ENCODE measurements at regions not wholly inside any gene's neighbourhood (a gene's known extent, or its start where the extent isn't known, plus 50 kb on each side); places are given as distances from the start of the nearest gene placed in this dataset.

DNA sequence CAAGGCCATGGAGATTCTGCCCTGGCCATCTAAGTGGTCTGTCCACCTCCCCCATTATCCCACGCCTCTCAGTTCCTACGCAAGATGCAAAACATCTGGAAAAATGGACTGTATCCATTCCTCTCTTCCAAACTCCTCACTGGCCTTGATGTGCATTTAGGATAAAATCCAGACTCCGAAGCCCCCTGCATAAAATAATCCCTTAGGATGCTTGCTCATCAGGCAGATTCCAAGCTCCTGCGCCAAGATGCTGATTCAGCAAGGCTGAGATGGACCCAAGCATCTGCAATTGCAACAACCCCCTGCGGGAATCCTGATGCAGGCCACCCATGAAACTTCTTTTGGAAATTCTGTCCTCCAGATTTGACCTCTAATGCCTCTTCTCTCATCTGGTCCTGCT, 81.6 kb downstream of the SPRING1 start:
- intact Hi-C loops (cut with DNase I) = no loop called here
- DNase-seq = no peak

DNA sequence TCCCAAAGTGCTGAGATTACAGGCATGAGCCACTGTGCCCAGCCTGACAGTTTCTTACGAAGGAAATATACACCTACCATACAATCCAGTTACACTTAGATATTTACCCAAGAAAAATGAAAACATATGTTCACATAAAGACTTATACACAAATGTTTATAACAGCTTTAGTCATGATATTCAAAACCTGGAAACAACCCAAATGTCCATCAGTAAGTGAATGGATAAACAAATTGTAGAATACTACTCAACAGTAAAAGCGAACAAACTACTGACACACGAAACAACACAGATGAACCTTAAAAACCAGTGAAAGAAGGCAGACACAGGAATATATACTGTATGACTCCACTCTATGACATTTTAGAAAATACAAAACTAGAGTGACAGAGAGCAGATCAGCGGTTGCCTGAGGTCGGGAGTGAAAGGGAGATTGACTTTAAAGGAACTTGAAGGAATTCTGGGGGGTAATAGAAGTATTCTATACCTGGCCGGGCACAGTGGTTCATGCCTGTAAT, 83.6 kb downstream of the SPRING1 start:
- intact Hi-C loops (cut with DNase I) = no loop called here
- no peak for DNase-seq

DNA sequence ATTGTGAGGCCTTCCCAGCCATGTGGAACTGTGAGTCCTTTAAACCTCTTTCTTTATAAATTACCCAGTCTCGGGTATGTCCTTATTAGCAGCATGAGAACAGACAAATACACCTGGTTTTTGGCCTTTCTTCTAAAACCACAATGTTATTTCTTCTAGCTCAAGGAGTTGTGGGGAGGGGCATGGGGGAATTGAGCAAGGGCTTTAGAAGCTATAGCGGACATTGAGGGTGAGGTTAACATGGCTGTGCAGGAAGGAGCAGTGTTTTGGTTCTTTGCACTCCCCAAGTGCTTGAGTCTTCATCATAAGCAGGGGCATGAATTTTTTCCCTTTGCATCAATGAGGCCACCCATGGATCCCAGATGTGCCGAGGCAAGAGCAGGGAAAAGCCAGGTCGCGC, 86.8 kb downstream of the SPRING1 start:
- DNase-seq = no peak
- intact Hi-C loops (cut with DNase I) = no loop called here

DNA sequence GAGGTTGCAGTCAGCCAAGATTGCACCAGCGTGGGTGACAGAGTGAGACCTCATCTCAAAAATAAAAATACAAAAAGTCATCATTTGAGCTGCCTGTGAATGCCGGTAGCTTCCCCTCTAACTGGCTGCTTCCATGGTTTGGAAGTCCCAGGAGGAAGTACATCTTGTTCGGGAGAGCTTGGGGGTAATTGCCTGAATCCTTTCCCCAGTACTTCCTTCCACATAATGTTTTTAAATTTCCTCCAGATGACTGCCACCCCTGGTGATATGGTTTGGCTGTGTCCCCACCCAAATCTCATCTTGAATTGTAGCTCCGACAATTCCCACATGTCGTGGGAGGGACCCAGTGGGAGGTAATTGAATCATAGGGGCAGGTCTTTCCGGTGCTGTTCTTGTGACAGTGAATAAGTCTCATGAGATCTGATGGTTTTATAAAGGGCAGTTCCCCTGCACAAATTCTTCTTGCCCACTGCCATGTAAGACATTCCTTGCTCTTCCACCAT, 87.2 kb downstream of the SPRING1 start:
- intact Hi-C loops (cut with DNase I) = no loop called here
- no peak for DNase-seq

DNA sequence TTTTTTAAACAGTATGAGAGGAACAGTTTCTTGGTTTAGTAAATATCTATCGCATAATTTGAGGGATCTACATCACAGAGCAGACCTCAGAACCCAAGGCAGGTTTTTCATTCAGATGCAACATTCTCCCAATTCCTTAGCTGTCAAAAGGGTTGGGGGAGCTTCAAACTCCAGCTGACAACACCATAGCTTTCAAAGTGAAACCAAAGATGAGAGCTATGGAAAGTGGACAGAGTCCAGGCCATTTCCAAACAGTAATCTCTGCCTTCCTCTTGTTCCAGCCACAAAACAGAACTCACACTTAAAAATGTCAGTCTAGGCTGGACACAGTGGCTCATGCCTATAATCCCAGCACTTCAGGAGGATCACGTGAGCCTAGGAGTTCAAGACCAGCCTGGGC, 87.8 kb downstream of the SPRING1 start:
- intact Hi-C loops (cut with DNase I) = no loop called here
- DNase-seq = no peak

DNA sequence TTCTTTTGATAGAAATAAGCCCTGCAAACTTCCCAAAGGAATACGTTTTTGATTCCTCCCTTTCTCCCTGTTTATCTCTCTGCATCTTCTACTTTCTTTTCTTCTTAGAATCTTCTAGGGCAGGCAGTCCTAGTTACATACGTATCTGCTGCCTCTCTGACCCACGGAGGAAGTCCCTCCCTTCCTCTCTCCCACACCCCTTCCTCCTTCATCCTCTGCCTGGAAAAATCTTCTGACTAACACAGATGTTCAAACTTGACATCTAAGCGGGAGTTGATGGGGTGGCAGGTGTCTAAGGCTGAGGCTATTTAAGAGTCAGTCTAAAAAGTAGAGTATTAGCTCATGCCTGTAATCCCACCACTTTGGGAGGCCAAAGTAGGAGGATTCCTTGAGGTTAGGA, 88.6 kb downstream of the MAP1LC3B2 start:
- intact Hi-C loops (cut with DNase I) = no loop called here
- DNase-seq = no peak

DNA sequence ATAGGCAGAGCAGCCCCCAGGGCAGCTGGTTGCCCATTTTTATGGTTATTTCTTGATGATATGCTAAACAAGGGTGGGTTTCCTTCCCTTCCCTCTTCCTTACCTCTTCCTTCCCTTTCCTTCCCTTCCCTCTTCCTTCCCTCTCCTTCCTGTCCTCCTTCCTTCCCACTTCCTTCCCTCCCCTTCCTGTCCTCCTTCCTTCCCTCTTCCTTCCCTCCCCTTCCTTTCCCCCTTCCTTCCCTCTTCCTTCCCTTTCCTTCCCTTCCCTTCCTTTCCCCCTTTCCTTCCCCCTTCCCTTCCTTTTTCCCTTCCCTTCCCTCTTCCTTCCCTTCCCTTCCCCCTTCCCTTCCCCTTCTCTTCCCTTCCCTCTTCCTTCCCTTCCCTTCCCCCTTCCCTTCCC, 87.7 kb downstream of the MAP1LC3B2 start:
- DNase-seq = no peak
- intact Hi-C loops (cut with DNase I) = no loop called here

DNA sequence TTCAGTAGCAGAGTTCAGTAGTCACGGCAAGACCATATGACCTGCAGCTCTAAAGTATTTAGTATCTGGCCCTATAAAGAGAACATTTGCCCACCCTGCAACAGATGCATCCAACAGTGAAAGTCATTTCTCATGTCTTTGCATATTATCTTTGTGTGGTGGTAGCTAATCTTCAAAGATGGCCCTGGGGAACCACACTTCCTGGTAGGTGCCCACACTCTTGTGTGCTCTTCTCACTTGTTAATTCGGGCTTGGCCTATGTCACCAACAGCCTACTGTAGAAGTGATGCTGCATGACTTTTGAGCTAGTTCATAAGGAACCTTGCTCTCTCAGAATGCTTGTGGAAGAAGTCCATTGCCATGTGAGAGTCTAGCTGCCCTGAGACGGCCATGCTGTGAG, 85.6 kb downstream of the MAP1LC3B2 start:
- intact Hi-C loops (cut with DNase I) = no loop called here

DNA sequence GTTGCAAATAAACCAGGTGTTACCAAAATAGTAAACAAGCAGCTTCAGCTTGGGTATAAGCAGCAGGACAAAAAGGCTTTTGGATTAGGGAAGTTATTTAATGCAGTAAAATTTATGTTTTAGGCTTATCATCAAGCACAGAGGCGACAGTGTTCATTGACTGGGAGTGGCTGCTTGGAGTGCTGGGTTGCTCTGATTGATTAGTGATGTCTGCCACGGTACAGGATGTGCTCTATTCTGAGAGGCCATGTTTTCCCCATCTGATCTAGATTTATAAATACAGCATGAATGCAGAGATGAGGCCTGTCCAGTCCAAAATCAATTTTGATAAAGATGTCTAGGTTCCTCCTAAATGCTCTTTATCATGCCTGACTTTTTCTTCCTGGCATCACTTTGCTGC, 83.5 kb downstream of the MAP1LC3B2 start:
- intact Hi-C loops (cut with DNase I) = no loop called here
- DNase-seq = no peak

More for the DNA sequence above, 85.6 kb downstream of the MAP1LC3B2 start:
- no peak for DNase-seq

DNA sequence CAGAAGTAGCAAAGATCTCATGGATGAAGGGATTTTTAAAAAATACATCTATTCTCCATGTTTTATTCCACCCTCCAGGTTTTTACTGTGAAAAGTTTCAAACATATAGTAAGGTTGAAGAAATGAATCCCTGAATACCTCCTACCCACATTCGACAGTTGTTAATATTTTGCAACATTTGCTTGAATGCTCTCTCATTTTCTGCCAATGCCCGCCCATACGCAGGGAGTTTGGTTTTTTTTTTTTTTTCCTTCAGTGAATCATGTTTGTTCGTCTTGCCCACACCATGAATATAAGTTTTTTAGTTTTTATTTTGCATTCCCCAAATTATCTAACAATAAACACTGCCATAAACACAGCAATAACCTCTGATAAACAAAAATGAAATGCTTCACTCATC, 82.9 kb downstream of the MAP1LC3B2 start:
- no peak for DNase-seq
- intact Hi-C loops (cut with DNase I) = no loop called here

DNA sequence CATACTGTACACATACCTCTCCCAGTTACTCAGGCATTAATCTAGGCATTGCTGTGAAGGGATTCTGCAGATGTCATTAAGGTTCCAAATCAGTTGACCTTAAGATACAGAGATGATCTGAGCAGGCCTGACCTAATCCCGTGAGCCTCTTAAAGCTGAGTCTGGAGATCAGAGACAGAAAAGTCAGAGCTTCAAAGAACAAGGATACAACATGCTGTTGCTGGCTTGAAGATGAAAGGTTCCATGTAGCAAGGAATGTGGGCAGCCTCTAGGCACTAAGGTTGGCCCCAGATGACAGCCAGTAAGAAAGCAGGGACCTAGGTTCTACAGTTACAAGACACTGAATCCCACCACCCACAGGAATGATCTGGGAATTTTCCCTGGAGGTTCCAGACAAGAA, 81.1 kb downstream of the MAP1LC3B2 start:
- intact Hi-C loops (cut with DNase I) = no loop called here

DNA sequence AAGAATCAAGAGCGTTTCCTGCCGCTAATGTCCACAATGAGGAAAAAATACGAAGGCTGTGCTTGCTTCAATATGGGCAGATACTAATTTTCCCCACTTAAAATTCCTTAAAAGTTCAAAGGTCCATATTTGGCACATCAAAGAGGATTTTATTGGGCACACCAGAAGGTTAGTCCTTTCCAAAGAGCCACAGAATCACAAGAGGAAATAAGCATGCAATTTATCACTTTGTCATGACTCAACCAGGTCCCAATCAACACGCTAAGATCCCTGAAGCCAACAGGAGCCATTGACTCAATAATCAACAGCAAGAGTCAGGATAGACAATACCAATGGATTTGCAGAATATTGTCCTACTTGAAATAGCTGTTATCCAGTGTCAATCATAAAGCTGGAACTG, 80.6 kb downstream of the MAP1LC3B2 start:
- intact Hi-C loops (cut with DNase I) = no loop called here
- DNase-seq = no peak

More for the DNA sequence above, 81.1 kb downstream of the MAP1LC3B2 start:
- no peak for DNase-seq

DNA sequence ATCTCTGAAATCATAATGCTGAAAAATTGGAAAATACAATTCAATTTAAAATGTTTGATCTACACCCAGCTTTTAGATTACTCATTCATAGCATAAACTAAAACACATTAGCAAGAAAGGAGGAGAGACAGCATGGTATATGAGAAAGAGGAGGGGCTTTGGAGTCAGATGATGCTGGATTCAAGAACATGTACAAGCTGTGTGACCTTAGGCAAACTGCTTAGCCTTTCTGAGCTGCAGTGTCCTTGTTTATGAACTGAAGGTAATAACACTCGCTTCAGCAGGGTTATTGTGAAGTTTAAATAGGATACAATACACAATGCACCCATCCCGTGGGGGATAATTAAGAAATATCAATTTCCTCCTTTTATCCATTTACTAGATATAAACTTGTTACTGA, 79.2 kb downstream of the MAP1LC3B2 start:
- intact Hi-C loops (cut with DNase I) = no loop called here

DNA sequence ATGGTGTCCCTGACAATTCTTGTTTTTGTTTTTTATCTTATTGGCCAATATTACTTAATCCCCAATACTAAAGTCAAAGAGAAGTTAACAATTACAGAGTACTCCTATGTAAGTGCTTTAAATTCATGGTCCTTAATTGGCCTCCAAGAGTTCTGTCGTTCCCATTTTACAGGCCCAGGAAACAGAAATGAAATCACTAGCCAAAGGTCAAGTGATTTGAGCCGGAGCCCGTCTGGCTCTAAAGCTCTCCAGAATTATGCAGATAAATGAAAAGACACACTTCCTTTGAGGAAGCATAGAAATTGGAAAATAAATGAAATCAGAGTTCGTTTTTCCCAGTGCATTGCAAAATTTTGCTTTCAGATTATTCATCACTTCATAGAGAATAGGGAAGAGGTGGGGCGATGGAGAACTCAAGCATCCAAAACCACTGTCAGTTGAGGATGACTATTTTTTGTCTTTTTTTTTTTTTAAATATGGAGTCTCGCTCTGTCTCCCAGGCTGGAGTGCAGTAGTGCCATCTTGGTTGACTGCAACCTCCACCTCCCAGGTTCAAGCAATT, 78.5 kb downstream of the MAP1LC3B2 start:
- DNase-seq = no peak
- intact Hi-C loops (cut with DNase I) = no loop called here

More for the DNA sequence above, 79.2 kb downstream of the MAP1LC3B2 start:
- no peak for DNase-seq

DNA sequence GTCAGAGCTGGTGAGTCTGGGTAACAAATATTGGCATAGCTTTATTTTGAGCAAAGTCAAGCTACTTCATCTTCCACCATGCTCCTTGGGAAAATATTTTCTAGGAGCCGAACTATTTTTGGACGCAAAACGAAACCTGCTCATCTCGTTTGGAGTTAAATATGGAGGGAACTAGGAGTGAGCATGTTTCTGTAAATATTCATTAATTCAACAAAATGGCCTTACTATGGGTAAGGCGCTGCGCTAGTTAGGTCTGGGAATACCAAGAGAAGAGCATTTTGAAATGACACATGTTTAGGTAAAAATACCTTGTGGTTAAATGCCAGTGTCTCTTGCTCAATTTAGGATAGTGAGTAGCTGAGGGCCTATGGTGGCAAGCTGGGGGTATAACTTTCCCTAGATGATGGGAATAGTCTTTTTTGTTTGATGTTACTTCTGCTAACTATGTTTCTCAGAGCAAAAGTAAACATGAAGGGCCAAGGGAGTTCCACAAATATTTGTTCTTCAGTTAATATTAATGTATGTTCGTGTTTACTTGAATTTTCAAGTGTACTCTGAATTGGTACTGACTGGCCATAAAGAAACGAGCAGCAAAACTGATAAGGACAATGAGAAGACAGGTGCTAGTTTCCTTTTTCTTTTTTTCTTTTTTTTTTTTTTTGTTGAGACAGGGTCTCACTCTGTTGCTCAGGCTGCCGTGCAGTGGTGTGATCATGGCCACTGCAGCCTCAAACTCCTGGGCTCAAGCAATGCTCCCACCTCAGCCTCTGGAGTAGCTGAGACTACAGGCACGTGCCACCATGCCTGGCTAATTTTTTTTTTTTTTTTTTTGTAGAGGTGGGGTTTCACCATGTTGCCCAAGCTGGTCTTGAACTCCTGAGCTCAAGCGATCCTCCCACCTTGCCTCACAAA, 77.7 kb downstream of the MAP1LC3B2 start:
- intact Hi-C loops (cut with DNase I) = no loop called here
- no peak for DNase-seq

DNA sequence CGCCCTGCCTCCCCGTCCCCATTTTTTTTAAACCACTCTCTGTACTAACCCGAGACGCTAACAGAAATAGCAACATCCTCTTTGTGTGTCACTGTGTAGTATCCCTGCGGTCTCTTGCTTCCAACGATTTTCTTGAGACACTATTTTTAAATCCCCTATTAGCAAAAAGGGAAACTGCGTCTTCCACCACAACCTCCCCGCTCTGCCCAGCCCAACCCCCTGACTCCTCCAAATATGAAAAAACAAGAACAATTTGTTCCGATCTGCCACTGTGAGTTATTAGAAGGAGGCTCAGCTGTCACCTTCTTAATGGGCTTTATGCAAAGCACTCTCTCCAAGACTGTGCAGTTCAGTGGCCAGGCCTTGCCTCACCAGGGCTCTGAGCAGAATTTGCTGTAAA, 76.3 kb downstream of the MAP1LC3B2 start:
- intact Hi-C loops (cut with DNase I) = no loop called here
- no peak for DNase-seq

DNA sequence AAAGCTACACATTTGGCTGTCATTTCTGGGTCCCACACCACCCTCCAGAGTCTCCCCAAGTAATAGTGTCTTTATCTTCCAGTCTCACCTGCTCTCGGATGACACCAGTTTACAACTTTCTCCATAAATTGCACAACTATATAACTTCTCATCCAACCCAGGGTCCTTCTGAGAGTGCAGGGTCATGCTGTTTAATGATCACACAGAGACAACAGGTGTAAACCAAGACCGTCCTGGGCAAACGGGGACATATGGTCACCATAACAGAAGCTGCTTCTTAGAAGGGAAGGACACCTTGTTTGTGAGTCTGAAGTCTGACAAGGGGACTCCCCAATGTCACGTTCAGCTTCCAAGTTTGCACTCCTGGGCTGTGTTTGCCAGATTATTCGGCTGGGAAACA, 74.3 kb downstream of the MAP1LC3B2 start:
- DNase-seq = no peak
- intact Hi-C loops (cut with DNase I) = no loop called here

DNA sequence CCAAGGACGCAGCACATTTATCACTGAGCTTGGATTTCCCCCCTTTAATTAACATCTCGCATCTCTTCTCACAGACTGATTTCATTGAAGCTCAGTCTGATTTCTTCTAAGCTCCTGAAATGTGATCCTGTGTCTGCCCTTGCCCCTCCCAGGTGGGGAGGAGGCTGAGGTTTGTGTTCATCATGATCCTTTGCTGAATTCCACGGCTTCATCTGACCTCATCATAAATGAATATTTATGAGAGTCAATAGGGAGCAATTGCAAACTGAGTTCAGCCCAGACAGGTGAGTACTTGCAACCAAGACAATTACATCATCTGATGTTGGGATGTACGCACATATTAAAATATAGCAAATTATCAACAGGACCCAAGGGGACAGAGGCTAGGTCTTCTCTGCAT, 72.4 kb downstream of the MAP1LC3B2 start:
- no peak for DNase-seq
- intact Hi-C loops (cut with DNase I) = no loop called here

DNA sequence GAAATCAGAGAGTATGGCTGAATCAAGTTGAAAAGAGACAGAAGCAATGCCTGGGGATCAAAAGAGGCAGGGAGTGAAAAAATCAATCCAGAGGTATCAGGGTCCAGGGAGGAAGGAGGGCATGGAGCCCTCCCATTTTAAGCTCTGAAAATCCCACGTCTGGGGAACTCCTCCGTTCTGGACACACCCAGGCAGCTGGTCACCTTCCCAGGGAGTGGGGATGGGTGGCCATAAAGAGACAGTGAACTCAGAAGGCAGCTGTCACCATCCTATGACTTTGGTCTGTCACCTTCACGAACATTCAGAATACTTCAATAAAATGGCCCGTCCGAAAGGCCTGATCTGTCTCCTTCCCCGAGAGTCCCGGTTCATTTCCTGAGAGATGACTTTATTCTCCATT, 71.6 kb downstream of the MAP1LC3B2 start:
- intact Hi-C loops (cut with DNase I) = no loop called here
- DNase-seq = no peak

DNA sequence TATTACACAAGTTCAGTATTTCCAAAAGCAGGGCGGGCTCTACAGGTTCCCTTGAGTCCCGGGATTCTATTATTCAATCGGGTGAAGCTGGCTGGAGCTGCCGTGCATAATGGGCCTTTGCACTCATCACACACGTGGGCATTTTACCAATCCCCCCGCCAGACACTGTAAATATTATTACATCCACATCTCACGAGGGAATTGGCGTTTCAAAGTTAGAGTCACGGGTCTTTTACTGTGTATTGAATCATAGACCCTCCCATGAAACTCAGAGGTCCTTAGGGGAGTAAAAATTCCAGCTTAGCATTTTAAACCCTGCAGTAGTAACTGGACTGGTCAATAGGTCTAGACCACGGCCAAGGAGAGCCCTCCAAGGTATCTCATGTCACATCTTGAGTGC, 70.3 kb downstream of the MAP1LC3B2 start:
- no peak for DNase-seq
- intact Hi-C loops (cut with DNase I) = no loop called here

DNA sequence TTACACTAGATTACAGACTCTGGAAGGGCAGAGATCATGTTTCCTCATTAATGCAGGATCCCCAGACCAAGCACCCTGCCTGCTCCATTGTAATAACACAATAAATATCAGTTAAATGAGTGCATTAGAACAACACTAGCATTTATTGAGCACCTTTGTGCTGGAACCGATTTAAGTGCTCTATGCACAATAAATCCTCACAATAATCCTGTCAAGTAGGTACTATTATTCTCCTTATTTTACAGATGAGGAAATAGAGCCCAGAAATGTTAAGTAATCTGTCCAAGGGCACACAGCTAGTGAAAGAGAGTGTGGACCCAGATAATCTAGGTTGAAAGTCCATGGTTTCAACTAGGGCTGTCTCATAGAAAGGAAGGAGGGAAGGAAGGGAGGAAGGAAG, 69.8 kb downstream of the MAP1LC3B2 start:
- intact Hi-C loops (cut with DNase I) = no loop called here
- no peak for DNase-seq
